ENCODE measurements at regions not wholly inside any gene's neighbourhood (a gene's known extent, or its start where the extent isn't known, plus 50 kb on each side); places are given as distances from the start of the nearest gene placed in this dataset.

GRCh38 chr9:82152181-82152580 is 163.6 kb downstream of the SPATA31D1 start:
- intact Hi-C loops (cut with micrococcal nuclease): no loop called here

DNA sequence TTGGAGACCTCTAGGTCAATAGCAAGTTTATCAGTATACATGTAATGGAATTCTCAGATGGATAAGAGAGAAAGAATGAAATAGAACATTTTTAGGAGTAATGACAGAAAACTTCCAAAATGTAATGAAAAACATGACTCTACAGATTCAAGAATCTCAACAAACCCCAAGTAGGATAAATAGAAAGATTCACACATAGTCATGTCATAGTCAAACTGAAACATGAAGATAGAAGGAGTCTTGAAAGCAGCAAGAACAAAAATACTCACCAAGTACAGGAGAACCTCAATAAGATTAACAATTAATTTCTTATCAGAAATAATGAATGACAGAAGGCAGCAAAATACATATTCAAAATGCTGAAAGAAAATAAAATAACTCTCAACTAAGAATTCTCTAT is 164.5 kb downstream of the SPATA31D1 start:
- intact Hi-C loops (cut with micrococcal nuclease): no loop called here

DNA sequence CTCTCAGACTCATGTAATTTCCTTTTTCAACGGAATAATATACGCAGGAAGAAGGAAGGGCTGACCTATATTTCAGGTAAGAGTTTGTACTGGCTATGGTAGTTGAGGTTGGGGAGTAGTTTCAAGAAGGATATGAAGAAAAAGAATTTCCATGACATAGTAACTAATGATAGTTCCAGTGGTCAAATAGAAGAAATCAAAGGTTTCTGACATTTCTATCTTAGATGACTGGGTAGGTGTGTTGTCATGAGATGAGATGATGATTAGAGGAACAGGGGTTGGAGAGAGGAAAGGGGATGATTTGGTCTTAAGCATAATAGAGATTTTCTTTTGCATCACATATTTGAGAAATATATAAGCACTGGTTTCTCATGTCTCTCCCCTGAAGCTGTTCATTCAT is 166.0 kb downstream of the SPATA31D1 start:
- intact Hi-C loops (cut with micrococcal nuclease): no loop called here

DNA sequence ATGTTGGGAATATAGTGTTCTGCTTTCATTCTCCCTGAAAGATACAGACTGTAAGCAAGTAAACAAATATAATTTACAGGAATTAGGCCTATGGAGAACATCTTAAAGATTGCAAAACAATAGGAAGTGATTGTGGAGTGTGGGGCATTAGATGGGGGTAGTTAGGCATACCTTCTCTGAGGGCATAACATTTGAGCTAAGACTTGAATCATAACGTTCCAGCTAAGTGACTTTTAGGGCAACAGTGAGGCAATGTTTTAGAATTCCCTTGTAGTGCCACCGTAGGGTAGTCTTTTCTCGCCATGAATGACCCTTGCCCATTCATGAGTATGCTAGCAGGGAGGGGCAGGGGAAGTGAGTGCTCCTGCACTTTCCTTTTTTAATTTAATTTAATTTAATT is 173.3 kb downstream of the SPATA31D1 start:
- intact Hi-C loops (cut with micrococcal nuclease): no loop called here

DNA sequence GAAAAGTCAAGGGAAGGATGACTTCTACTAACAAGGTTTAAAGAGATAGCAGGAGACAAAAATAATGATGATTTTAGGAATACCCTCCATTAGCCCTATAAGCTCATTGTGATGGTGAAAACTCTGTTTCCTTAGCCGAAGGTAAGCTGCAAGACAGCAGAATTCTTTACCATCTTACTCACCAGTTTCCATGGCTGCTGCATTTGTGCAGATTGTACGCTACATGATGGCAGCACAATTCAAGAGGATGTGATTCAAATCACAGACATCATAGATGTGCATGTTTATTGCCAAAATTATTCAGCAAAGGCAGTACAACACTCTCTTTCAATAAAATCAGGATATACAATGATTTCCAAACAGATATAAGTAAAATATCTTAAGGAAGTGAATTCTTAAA is 175.6 kb downstream of the SPATA31D1 start:
- intact Hi-C loops (cut with micrococcal nuclease): no loop called here

DNA sequence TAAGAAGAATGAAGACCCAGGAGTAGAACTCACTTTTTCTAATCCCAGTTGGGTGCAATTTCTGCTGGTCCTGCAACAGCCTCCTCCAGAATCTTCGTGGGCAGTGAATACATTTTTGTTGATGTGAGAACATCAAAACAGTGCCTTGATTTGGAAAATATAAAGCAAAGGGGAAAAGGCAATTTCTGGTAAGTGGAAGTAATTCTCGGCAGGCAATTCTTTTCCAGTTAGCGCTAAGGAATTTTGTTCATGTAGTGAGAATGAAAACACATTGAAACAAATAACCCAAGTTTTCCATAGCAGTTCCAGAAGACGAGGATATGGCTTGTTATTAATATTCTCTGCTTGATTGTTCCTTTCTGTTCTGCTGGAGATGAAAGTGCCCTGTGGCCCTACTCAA is 178.7 kb downstream of the SPATA31D1 start:
- intact Hi-C loops (cut with micrococcal nuclease): no loop called here

DNA sequence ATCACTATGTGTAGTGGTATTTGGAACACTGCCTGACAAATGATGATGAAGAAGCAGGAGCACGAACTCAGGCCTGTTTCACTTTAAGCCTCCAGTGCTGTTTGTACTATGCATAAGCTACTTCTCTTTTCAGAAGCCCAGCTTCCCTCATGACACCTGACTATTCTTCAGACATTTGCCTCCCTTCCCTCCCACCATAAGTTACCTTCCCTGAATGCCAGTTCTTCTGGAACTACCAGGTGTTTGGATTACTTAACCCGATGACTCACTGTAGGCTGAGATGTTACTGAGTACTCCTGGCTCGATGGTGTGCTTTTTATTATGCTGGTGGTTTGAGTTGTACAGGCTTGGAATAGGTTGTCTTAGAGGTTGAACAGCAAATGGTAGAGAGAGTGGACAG is 180.0 kb downstream of the SPATA31D1 start:
- intact Hi-C loops (cut with micrococcal nuclease): no loop called here

- intact Hi-C loops (cut with micrococcal nuclease): loop anchor here (1.0 kb wide), 1 partner anchor 50 kb away; no protein-coding TSS in a partner anchor
These were observed 182.3 kb downstream of the SPATA31D1 start for GRCh38 chr9:82170866-82171265.

- intact Hi-C loops (cut with micrococcal nuclease): no loop called here
These were observed 182.7 kb downstream of the SPATA31D1 start for GRCh38 chr9:82171271-82171670.

DNA sequence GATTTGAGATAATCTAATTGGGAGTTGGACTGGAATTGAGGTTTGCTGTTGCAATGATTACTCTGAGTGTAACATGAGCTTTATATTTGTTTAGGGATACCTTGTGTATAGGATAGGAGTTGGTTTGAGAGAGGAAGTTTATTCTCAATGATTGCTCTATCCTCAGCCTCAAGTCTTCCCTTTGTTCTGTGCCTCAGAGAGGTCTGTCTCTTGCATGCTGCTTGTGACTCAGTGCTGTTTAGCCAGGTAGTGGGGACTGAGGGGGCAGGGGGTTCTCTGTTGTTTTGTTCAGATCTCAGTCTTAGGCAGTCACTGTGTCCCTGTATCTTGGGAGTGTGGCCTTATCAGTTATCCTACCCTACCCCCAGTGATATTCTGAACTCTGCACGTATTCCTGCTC is 192.1 kb downstream of the SPATA31D1 start:
- intact Hi-C loops (cut with micrococcal nuclease): no loop called here

GRCh38 chr9:82183181-82183860 is 194.7 kb downstream of the SPATA31D1 start:
- intact Hi-C loops (cut with micrococcal nuclease): no loop called here

DNA sequence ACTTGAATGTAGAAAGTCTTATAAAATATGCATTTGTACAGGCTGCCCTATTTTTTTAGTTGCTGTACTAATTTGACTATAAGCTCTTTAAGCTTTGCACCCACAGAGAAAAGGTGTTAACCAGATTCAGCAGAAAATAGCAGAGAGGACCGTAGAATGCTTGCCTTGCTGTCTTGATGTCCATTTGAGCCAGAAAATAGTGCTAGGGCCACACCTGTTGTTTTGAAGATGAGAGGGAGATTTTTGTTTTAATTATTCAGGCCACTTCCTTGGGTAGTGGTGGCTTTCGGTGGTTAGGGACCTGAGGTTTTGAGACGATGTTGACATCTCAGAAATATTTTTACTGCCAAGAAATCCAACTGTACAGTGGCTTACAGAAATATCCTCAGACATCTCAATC is 196.0 kb downstream of the SPATA31D1 start:
- intact Hi-C loops (cut with micrococcal nuclease): no loop called here

GRCh38 chr9:82188817-82189216 is 200.2 kb downstream of the SPATA31D1 start:
- intact Hi-C loops (cut with micrococcal nuclease): no loop called here

DNA sequence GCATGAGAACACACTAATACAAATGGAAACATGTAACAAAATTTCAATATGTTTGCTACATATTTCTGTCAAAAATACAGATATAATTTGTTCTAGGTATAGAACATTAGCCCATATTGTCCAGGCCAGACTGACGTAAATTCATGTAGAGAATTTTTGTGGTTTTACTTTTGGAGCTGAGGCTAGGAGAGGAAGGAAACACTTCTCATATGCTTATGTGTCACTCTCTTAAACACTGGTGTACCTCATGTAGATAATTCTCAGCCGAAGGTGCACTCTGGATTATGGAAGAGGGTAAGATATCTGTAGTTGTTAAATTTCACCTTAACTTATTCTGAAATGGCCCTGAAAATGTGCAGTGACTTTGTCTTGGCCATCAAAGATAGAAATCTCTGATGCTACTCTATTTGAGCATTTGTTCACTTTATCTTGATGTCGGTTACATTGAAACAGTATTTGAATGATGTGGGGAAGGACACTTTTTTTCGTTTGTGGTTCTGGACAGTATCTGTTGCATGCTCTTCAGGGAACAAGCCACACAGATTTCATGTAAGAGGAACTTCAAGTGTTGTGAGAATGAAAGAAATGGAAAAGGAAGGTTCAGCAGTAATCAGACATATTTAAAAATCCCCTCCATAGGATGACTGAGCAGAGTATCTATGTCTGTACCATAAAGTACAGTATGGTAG is 202.7 kb downstream of the SPATA31D1 start:
- intact Hi-C loops (cut with micrococcal nuclease): no loop called here

DNA sequence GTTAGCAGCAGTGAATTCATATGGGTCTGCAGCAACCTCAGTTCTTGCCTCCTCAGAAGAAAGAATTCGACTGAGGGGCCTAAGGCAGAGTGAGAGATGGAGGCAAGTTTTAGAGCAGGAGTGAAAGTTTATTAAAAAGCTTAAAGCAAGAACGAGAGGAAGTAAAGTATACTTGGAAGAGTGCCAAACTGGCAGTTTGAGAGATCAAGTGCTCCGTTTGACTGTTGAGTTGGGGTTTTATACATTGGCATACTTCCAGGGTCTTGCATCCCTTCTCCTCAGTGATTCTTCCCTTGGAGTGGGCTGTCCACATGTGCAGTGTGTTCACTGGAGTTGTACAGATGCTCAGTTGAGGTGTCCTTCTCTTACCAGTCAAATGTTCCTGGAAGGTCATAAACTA is 203.6 kb downstream of the SPATA31D1 start:
- intact Hi-C loops (cut with micrococcal nuclease): no loop called here

DNA sequence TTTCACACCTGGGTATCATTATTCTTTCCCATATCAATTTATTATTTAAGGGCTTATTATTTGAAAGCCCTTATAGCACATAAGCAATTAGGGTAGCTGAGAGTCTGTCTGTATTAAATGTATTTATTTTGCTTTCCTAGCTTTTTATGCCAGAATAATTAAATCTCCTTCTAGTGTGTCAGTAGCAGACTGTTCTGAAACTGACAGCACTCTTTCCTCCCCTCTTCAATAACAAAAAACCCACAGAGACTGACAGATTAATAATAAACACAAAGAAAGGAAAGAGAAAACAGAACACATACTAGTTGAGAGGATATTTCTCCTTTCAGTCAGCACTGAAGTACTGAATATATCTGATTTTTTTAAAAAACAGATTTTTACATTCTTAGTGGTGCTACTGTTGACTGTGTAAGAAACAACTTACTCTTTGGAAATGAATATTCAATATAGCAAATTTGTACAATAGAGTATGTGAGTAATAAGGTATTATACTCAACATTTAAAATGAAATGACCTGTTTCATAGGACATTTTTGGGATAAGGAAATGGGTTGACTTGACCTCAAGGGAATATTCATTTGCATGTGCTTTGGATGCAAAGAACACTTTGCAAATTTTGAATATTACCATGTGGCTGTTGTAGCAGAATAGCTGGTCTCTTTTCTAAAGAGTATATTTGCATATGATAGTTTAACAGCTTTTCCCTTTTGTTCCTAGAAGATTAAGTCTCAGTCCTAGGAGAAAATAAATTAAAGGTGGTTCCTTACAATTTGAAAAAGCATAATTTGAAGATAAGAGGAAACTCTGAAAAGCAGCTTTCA is 208.3 kb downstream of the SPATA31D1 start:
- intact Hi-C loops (cut with micrococcal nuclease): no loop called here

DNA sequence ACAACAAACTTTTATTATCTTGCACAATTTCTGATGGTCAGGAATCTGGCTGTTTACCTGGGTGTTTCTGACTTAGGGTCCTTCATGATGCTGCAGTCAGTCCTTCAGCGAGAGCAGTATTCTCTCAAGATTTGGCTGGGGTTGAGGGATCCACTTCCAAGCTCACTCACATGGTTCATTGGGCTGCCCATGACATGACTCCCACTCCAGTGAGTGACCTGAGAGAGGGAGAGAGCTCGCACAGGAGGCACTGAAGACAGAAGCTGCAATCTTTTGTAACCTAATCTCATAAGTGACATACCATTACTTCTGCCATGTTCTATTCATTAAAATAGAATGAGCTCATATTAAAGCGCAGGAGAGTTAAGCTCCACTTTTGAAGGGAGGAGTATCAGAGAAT is 212.6 kb downstream of the SPATA31D1 start:
- intact Hi-C loops (cut with micrococcal nuclease): no loop called here

- intact Hi-C loops (cut with micrococcal nuclease): no loop called here
These were observed 214.2 kb downstream of the SPATA31D1 start for GRCh38 chr9:82202808-82203207.

GRCh38 chr9:82206490-82206889 is 217.9 kb downstream of the SPATA31D1 start:
- intact Hi-C loops (cut with micrococcal nuclease): no loop called here

DNA sequence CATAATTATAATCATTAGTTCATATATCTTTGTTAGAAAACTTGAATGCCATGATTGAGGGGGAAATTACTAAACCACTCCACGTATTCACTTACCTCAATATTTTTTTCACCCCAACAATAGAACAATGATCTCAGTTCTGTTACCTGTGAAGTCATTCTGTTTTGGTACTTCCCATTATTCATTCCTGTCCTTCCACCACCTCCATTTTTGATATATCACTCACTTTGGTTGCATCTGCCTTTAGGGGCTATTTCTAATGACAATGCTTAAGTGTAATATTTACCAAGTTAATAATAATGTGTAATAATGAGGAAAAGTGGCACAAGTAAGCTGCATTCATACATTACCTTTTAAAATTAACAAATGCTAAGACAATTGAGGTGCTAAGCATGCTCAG is 218.4 kb downstream of the SPATA31D1 start:
- intact Hi-C loops (cut with micrococcal nuclease): no loop called here

DNA sequence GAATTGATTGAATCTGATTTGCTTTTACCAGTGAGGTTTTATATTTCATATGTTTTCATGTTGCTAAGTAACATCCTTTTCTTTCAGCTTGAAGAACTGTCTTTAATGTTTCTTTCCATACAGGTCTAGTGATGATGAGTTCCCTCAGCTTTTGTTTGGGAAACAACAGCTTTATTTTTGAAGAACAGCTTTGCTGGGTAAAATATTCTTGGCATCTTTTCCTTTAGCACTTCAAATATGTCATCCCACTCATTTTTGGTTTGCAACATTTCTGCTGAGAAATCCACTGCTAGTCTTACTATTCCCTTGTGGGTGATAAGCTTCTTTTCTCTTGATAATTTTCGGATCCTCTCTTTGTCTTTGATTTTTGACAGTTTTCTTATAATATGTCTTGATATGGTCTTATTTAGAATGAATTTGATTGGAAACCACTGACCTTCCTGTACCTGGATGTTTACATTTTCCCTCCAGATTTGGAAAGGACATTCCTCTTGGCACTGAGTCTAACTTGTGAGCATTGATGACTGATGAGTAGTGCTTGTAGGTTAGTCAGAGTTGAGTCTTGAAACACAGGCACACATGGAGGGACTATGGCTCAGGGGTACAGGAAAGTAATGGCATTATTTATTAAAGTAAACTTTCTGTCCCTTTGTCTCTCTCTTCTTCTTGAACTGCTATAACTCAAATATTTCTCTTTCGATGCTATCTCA is 220.3 kb downstream of the SPATA31D1 start:
- intact Hi-C loops (cut with micrococcal nuclease): no loop called here
